22Rv1 (cell line): ENCODE measurements at regions not wholly inside any gene's neighbourhood (a gene's known extent, or its start where the extent isn't known, plus 50 kb on each side); places are given as distances from the start of the nearest gene placed in this dataset.
A peak's percentile ranks its signal among the peaks of the same experiment; 100 is the strongest.

Experiments used
- H3K27ac ChIP-seq: fragments of 450-650 bp; 2 replicates; pipeline ENCODE4 v1.5.1; 2017
- CTCF ChIP-seq: fragments of 450-650 bp; IDR thresholded peaks from 2 replicates; pipeline ENCODE4 v1.5.1; 2017; ENCODE audit warnings: mild to moderate bottlenecking
- ZFX ChIP-seq: fragments of 450-650 bp; IDR thresholded peaks from 2 replicates; pipeline ENCODE4 v1.6.1; 2017; ENCODE audit warnings: antibody characterized with exemption, borderline replicate concordance

- TF ChIP-seq CTCF (no peak), ZFX (no peak)
Observed at GRCh38 chr6:12367412-12367811, 77.3 kb downstream of the EDN1 start.

GRCh38 chr6:12369355-12369754, 79.2 kb downstream of the EDN1 start:
- H3K27ac ChIP-seq: no peak overlapping the region
- TF ChIP-seq CTCF (no peak), ZFX (no peak)

More at GRCh38 chr6:12367412-12367811, 77.3 kb downstream of the EDN1 start:
- no peak overlapping the region for H3K27ac ChIP-seq

GRCh38 chr6:12369781-12370262, 79.7 kb downstream of the EDN1 start:
- no peak for TF ChIP-seq ZFX
- no peak for TF ChIP-seq CTCF
- no peak overlapping the region for H3K27ac ChIP-seq

GRCh38 chr6:12371151-12371550, 81.0 kb downstream of the EDN1 start:
- H3K27ac ChIP-seq: peak overlapping the region; percentile 61
- TF ChIP-seq ZFX (no peak), CTCF (no peak)

GRCh38 chr6:12371641-12372146, 81.5 kb downstream of the EDN1 start:
- TF ChIP-seq CTCF: no peak
- no peak for TF ChIP-seq ZFX
- H3K27ac ChIP-seq: peak overlapping the region; percentile 61

- TF ChIP-seq CTCF: no peak
- no peak for TF ChIP-seq ZFX
- no peak overlapping the region for H3K27ac ChIP-seq
Observed at GRCh38 chr6:12379181-12379580, 89.0 kb downstream of the EDN1 start.

- no peak overlapping the region for H3K27ac ChIP-seq
- TF ChIP-seq CTCF: no peak
- no peak for TF ChIP-seq ZFX
Observed at GRCh38 chr6:12381587-12381986, 91.4 kb downstream of the EDN1 start.
